Chondrocyte (in vitro differentiated cells): ENCODE measurements at regions not wholly inside any gene's neighbourhood (a gene's known extent, or its start where the extent isn't known, plus 50 kb on each side); places are given as distances from the start of the nearest gene placed in this dataset.

Experiments
- DNase-seq: peaks from one replicate; pipeline ENCODE4 v3.0.0; 2021; ENCODE audit warnings: mixed read lengths, low spot score
- H3K27ac Mint-ChIP-seq: one replicate; pipeline ENCODE4 v1.8.0; 2021; ENCODE audit warnings: mild to moderate bottlenecking, moderate library complexity, mixed read lengths; ENCODE audit not compliant: unreplicated experiment
- H3K27me3 Mint-ChIP-seq: 2 replicates; pipeline ENCODE4 v1.8.0; 2021; ENCODE audit warnings: low read depth, mixed read lengths
- H3K36me3 Mint-ChIP-seq: 2 replicates; pipeline ENCODE4 v1.8.0; 2021; ENCODE audit warnings: low read depth, mixed read lengths
- H3K4me1 Mint-ChIP-seq: 2 replicates; pipeline ENCODE4 v1.8.0; 2021; ENCODE audit warnings: low read depth, mild to moderate bottlenecking, mixed read lengths
- H3K4me3 Mint-ChIP-seq: one replicate; pipeline ENCODE4 v1.8.0; 2021; ENCODE audit warnings: mild to moderate bottlenecking, moderate library complexity, mixed read lengths; ENCODE audit not compliant: unreplicated experiment
- H3K9me3 Mint-ChIP-seq: 2 replicates; pipeline ENCODE4 v1.8.0; 2021; ENCODE audit warnings: low read depth, mixed read lengths
- TF ChIP-seq, protein P1 (sequence below): fragments of 200-600 bp; sonication (generic); IDR thresholded peaks from 2 replicates; pipeline ENCODE4 v1.5.0; 2021; ENCODE audit warnings: antibody characterized with exemption, mild to moderate bottlenecking, moderate library complexity

DNA sequence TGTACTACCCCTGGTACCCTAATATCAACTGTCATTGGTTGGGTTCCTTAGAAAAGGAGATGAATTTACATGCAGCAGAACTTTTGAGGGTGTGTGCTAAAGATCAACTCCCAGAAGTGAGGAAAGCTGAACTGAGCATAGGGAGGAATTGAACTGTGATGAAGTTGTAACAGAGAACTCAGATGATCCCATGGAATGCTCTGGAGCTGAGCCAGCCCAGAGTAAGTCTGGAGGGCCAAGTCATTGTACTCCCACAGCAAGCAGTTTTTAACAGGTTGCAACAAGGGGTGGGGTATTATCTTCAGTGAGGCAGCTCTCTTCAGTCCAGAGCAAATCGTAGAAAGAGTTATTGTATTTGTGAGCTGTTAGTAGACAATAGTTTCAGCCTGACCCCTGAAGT, 572.3 kb downstream of the PYDC2 start:
- H3K27me3 Mint-ChIP-seq, result no peaks in the 10 kb centered on the region
- H3K27ac Mint-ChIP-seq, result no peak overlapping the region
- peaks cover 7% of the 10 kb centered on the region for H3K9me3 Mint-ChIP-seq
- DNase-seq, result no peak
- no peak overlapping the region for H3K4me3 Mint-ChIP-seq
- H3K36me3 Mint-ChIP-seq, result no peaks in the 10 kb centered on the region
- TF ChIP-seq, protein P1, sequence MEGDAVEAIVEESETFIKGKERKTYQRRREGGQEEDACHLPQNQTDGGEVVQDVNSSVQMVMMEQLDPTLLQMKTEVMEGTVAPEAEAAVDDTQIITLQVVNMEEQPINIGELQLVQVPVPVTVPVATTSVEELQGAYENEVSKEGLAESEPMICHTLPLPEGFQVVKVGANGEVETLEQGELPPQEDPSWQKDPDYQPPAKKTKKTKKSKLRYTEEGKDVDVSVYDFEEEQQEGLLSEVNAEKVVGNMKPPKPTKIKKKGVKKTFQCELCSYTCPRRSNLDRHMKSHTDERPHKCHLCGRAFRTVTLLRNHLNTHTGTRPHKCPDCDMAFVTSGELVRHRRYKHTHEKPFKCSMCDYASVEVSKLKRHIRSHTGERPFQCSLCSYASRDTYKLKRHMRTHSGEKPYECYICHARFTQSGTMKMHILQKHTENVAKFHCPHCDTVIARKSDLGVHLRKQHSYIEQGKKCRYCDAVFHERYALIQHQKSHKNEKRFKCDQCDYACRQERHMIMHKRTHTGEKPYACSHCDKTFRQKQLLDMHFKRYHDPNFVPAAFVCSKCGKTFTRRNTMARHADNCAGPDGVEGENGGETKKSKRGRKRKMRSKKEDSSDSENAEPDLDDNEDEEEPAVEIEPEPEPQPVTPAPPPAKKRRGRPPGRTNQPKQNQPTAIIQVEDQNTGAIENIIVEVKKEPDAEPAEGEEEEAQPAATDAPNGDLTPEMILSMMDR, result no peak
- no peaks in the 10 kb centered on the region for H3K4me1 Mint-ChIP-seq

DNA sequence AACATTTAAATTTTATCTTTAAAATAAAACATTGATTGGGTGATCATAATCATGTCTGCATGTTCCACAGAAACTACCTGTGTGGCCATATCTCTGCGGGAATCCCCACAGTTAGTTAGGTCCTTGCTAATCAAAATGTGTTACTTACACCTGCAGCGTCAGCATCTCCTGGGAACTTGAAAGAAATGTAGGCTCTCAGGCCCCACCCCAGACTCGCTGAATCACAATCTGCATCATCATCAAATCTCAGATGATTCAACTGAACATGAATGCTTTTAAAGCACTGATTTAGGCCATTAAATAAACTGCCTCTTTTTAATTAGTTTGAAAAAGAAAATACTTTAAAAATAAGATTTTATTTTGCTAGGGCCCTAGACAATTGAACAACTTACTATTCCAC, 577.8 kb downstream of the PYDC2 start:
- TF ChIP-seq, protein P1, result no peak
- Mint-ChIP-seq H3K36me3 (no peaks in the 10 kb centered on the region), H3K27ac (no peak overlapping the region), H3K4me3 (no peak overlapping the region), H3K27me3 (no peaks in the 10 kb centered on the region), H3K4me1 (no peaks in the 10 kb centered on the region), H3K9me3 (peaks cover 4% of the 10 kb centered on the region)
- DNase-seq, result no peak

DNA sequence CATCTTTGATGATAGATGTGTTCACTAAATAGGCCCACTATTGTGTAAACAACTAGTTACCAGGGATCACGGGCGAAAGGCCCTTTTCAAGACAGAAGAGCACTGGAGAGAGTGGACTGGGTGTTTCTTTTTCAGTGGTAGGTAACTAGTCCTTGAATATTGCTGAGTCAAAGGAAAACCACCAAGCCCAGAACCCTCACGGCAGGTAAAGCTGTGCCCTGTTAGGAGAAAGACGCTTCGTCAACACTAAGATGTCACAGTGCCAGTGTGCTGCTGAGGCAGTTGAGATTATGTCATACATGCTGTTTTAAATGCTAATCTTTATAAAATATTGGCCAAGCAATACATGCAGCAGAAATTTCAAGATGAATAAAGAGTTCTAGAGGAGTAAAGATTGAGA, 578.6 kb downstream of the PYDC2 start:
- no peak overlapping the region for H3K27ac Mint-ChIP-seq
- DNase-seq, result no peak
- no peaks in the 10 kb centered on the region for H3K9me3 Mint-ChIP-seq
- H3K4me3 Mint-ChIP-seq, result no peak overlapping the region
- H3K27me3 Mint-ChIP-seq, result no peaks in the 10 kb centered on the region
- H3K36me3 Mint-ChIP-seq, result no peaks in the 10 kb centered on the region
- TF ChIP-seq, protein P1, result no peak
- H3K4me1 Mint-ChIP-seq, result no peaks in the 10 kb centered on the region

DNA sequence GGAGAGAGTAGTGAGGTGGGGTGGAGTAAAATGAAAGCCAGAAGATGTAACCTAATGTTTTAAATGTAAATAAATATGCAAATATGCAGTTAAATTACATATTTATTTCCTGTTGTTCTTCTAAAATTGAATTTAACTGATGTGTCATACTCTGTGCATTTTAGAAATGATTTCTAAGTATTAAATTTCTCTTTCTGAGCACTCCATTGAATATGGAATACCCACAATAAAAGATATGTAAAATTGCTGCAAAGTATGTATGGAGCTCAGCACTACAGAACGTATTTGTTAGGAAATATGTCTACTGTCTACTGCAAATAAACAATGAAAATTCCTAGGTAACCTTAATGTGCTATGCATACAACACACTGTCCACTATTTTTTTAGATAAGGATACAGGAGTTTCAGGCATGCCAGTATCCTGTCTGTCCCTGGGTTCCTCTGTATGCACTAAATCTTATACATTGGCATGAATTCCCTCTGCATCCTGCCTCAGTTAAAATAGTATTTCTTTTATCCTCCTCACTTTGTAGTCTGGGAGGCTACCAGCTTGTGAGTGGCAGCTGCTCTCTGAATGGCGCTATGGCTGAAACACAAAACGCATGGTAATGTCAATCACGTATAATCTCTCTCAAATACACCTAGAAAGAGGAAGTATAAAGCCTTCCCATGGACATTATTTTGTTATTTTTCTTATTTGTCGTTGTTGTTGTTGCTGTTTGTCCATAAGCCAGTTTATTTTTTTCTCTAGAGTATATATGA, 579.5 kb downstream of the PYDC2 start:
- H3K27me3 Mint-ChIP-seq, result peaks cover 5% of the 10 kb centered on the region
- H3K27ac Mint-ChIP-seq, result no peak overlapping the region
- no peak overlapping the region for H3K4me3 Mint-ChIP-seq
- no peak for DNase-seq
- no peaks in the 10 kb centered on the region for H3K4me1 Mint-ChIP-seq
- TF ChIP-seq, protein P1, result no peak
- no peaks in the 10 kb centered on the region for H3K36me3 Mint-ChIP-seq
- H3K9me3 Mint-ChIP-seq, result no peaks in the 10 kb centered on the region

DNA sequence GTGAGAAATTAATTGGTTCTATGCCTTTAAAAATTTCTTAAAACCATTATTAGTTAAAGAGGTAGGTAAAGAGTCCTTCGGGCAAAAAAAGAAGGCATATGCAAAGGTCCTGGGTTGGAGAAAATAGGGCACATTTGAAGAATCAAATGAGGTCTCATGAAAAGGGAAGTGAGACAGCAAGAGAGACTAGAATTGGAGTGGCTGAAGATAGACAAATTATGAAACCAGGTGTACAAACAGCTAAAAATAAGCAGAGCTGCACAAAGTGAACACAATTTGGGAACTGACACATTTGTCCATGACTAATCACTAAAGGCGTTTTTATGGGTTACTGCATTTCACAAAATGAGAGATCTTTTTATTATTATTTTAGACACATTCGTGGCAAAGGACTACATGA, 581.2 kb downstream of the PYDC2 start:
- H3K27ac Mint-ChIP-seq, result no peak overlapping the region
- TF ChIP-seq, protein P1, result no peak
- no peak for DNase-seq
- H3K9me3 Mint-ChIP-seq, result no peaks in the 10 kb centered on the region
- no peaks in the 10 kb centered on the region for H3K36me3 Mint-ChIP-seq
- H3K4me3 Mint-ChIP-seq, result no peak overlapping the region
- H3K4me1 Mint-ChIP-seq, result no peaks in the 10 kb centered on the region
- H3K27me3 Mint-ChIP-seq, result peaks cover 5% of the 10 kb centered on the region
